OCI-LY3 (cell line): ENCODE measurements at regions not wholly inside any gene's neighbourhood (a gene's known extent, or its start where the extent isn't known, plus 50 kb on each side); places are given as distances from the start of the nearest gene placed in this dataset.

Experiments
- CTCF ChIP-seq: fragments of 200-600, 300-600 bp; sonication (generic); IDR thresholded peaks from 2 replicates; pipeline ENCODE4 v1.5.1; 2014; ENCODE audit warnings: antibody characterized with exemption, low read length, low read depth
- EZH2phosphoT487 ChIP-seq: fragments of 200-600 bp; shearing (Covaris generic); IDR thresholded peaks from 2 replicates; pipeline ENCODE4 v1.6.1; 2018; ENCODE audit warnings: antibody characterized with exemption, mixed run types, low read depth

DNA sequence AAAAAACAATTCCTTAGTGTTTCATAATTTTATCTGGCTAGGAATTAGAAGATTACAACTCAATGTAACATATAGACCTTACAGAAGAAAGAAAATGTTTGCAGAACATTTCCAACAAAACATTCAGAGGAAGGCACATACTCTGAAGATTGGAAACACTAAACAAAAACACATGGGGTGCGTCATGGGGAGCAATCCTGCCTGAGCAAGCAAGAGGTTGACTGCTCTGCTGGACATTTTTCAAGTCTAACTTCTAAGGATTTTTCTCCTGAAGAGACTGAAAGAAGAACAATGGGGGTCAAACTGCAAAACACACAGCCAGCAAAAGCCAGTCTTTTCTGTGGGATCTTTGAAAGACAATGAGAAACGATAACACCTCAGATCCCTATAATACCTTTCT, 182.8 kb downstream of the GUCY2F start:
- TF ChIP-seq EZH2phosphoT487: no peak
- TF ChIP-seq CTCF: no peak
